OCI-LY1 (cell line): ENCODE measurements at regions not wholly inside any gene's neighbourhood (a gene's known extent, or its start where the extent isn't known, plus 50 kb on each side); places are given as distances from the start of the nearest gene placed in this dataset.

Source experiments
- EZH2 ChIP-seq: fragments of 200-600 bp; sonication (generic), shearing (Covaris generic); IDR thresholded peaks from 2 replicates; pipeline ENCODE4 v1.8.0; 2017; ENCODE audit warnings: borderline replicate concordance, mixed run types, mild to moderate bottlenecking, antibody characterized with exemption, low read length, moderate library complexity, mixed read lengths
- TF ChIP-seq, protein P1 (sequence below): fragments of 200-600 bp; sonication (generic), shearing (Covaris generic); IDR thresholded peaks from 2 replicates; pipeline ENCODE4 v1.5.1; 2017; ENCODE audit warnings: mild to moderate bottlenecking, antibody characterized with exemption, low read length, moderate library complexity, mixed read lengths

DNA sequence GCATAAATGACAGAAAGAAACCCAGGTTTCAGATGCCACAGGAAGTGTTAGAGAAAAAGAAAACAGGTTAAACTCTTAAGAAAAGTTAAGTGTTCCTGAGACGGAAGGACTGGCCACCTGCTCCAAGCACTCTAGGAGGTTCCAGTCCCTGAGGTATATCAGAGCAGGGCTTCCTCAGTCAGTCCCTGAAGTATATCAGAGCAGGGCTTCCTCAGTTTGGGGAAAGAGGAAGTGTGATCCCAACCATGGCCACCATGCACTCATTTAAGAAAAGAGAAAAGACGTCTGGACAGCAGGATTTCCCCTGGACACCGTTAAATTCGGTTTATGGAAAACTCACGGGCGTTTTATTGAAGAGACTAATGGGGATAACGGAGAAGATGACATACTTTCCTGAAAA is 133.4 kb upstream of the PFKP start:
- TF ChIP-seq, protein P1, sequence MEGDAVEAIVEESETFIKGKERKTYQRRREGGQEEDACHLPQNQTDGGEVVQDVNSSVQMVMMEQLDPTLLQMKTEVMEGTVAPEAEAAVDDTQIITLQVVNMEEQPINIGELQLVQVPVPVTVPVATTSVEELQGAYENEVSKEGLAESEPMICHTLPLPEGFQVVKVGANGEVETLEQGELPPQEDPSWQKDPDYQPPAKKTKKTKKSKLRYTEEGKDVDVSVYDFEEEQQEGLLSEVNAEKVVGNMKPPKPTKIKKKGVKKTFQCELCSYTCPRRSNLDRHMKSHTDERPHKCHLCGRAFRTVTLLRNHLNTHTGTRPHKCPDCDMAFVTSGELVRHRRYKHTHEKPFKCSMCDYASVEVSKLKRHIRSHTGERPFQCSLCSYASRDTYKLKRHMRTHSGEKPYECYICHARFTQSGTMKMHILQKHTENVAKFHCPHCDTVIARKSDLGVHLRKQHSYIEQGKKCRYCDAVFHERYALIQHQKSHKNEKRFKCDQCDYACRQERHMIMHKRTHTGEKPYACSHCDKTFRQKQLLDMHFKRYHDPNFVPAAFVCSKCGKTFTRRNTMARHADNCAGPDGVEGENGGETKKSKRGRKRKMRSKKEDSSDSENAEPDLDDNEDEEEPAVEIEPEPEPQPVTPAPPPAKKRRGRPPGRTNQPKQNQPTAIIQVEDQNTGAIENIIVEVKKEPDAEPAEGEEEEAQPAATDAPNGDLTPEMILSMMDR: no peak
- no peak for TF ChIP-seq EZH2
